HG02938 (cell line): ENCODE measurements at regions not wholly inside any gene's neighbourhood (a gene's known extent, or its start where the extent isn't known, plus 50 kb on each side); places are given as distances from the start of the nearest gene placed in this dataset.

Experiments
- ATAC-seq: cut with Tn5 transposase; IDR thresholded peaks from one replicate; pipeline ENCODE4 v1.9.1; 2021; ENCODE audit warnings: mild to moderate bottlenecking, moderate library complexity; ENCODE audit not compliant: unreplicated experiment

- ATAC-seq: no peak
Observed at GRCh38 chr14:39851202-39851601, 419.0 kb upstream of the FBXO33 start.

- ATAC-seq: no peak
Observed at GRCh38 chr14:39847852-39848251, 415.6 kb upstream of the FBXO33 start.

- no peak for ATAC-seq
Observed at GRCh38 chr14:39847194-39847593, 415.0 kb upstream of the FBXO33 start.

GRCh38 chr14:39843881-39844280 lies 411.6 kb upstream of the FBXO33 start:
- ATAC-seq: no peak

- peak; percentile 82 for ATAC-seq
Observed at GRCh38 chr14:39841088-39841487, 408.9 kb upstream of the FBXO33 start.

- ATAC-seq: peak; percentile 100
Observed at GRCh38 chr14:39827901-39828655, 395.8 kb upstream of the FBXO33 start.

GRCh38 chr14:39812532-39813320 lies 380.5 kb upstream of the FBXO33 start:
- no peak for ATAC-seq

- no peak for ATAC-seq
Observed at GRCh38 chr14:39807271-39807670, 375.0 kb upstream of the FBXO33 start.

GRCh38 chr14:39784461-39784860 lies 352.2 kb upstream of the FBXO33 start:
- no peak for ATAC-seq

- no peak for ATAC-seq
Observed at GRCh38 chr14:39781466-39781865, 349.2 kb upstream of the FBXO33 start.

- ATAC-seq: no peak
Observed at GRCh38 chr14:39773387-39774126, 341.3 kb upstream of the FBXO33 start.

- ATAC-seq: no peak
Observed at GRCh38 chr14:39772627-39773026, 340.4 kb upstream of the FBXO33 start.

GRCh38 chr14:39768589-39768988 lies 336.4 kb upstream of the FBXO33 start:
- no peak for ATAC-seq

GRCh38 chr14:39766397-39767000 lies 334.3 kb upstream of the FBXO33 start:
- no peak for ATAC-seq

- no peak for ATAC-seq
Observed at GRCh38 chr14:39765676-39766075, 333.4 kb upstream of the FBXO33 start.

- peak; percentile 42 for ATAC-seq
Observed at GRCh38 chr14:39763402-39763890, 331.2 kb upstream of the FBXO33 start.

- ATAC-seq: peak; percentile 67
Observed at GRCh38 chr14:39762576-39763401, 330.6 kb upstream of the FBXO33 start.

- ATAC-seq: no peak
Observed at GRCh38 chr14:39755269-39755878, 323.1 kb upstream of the FBXO33 start.

GRCh38 chr14:39740454-39740853 lies 308.2 kb upstream of the FBXO33 start:
- no peak for ATAC-seq

GRCh38 chr14:39739796-39740195 lies 307.6 kb upstream of the FBXO33 start:
- ATAC-seq: no peak
